Gastrocnemius medialis (tissue), 4 donors: ENCODE measurements at regions not wholly inside any gene's neighbourhood (a gene's known extent, or its start where the extent isn't known, plus 50 kb on each side); places are given as distances from the start of the nearest gene placed in this dataset.

Experiments used
- ATAC-seq, 2 donors: fragments of 150-250 bp; one replicate each; pipeline ENCODE4 v1.9.1; 2016
- DNase-seq, 2 donors: peaks; one replicate each; pipeline ENCODE4 v3.0.0-alpha.2; 2019
- H3K27ac ChIP-seq, 4 donors: fragments of 200-600 bp; sonication (generic); 1 replicate in 1 of 4; 2 replicates in 3 of 4; pipeline ENCODE4 v1.5.1; 2016 to 2018; ENCODE audit warnings: mild to moderate bottlenecking in 2 of 4, moderate library complexity in 1 of 4
- H3K27me3 ChIP-seq, 3 donors: fragments of 200-600 bp; sonication (generic) in 2 of 3; 1 replicate in 1 of 3; 2 replicates in 2 of 3; pipeline versions ENCODE4 v1.5.1 to v1.6.0; 2016 to 2019; ENCODE audit warnings: mild to moderate bottlenecking in 1 of 3, moderate library complexity in 1 of 3
- H3K36me3 ChIP-seq, 2 donors: fragments of 200-600 bp; sonication (generic) in 1 of 2; one replicate each; pipeline ENCODE4 v1.5.1; 2017 to 2018
- H3K4me1 ChIP-seq, 2 donors: fragments of 200-600 bp; sonication (generic) in 1 of 2; one replicate each; pipeline ENCODE4 v1.5.1; 2016 to 2017; ENCODE audit warnings: mild to moderate bottlenecking in 2 of 2
- H3K4me3 ChIP-seq, 4 donors: fragments of 200-600 bp; sonication (generic) in 3 of 4; 1 replicate in 1 of 4; 2 replicates in 3 of 4; pipeline ENCODE4 v1.5.1; 2016 to 2019; ENCODE audit warnings: mild to moderate bottlenecking in 2 of 4
- H3K9me3 ChIP-seq, 3 donors: fragments of 200-600 bp; sonication (generic) in 2 of 3; 1 replicate in 1 of 3; 2 replicates in 2 of 3; pipeline ENCODE4 v1.5.1; 2016 to 2019
- POLR2A ChIP-seq, 2 donors: fragments of 450-650 bp; IDR thresholded peaks; one replicate each; pipeline ENCODE4 v1.6.1; 2017; ENCODE audit warnings: antibody characterized with exemption in 2 of 2, mild to moderate bottlenecking in 2 of 2, moderate library complexity in 2 of 2
- in situ Hi-C, 4 donors: fragments of 200-750 bp; cut with MboI; loops; one replicate each; pipeline versions ENCODE4 v1.15.0 to v1.8.0; 2017; ENCODE audit warnings: low sequenced_read_pairs in 4 of 4
- intact Hi-C: fragments of 100-400 bp; cut with DNase I; formaldehyde crosslinking; loops from one replicate; pipeline ENCODE4 v1.15.1; 2023; ENCODE audit warnings: low total_unique reads
- TF ChIP-seq, protein P1 (sequence below), 5 experiments: fragments of 450-650 bp in 3 of 5; fragments of 200-600 bp in 2 of 5; sonication (generic) in 2 of 5; IDR thresholded peaks in 4 of 5; conservative IDR thresholded peaks in 1 of 5; 1 replicate in 4 of 5; 2 replicates in 1 of 5; pipeline ENCODE4 v1.5.1; 2016 to 2019; ENCODE audit warnings: antibody characterized with exemption in 5 of 5, mild to moderate bottlenecking in 3 of 5, moderate library complexity in 3 of 5

- intact Hi-C loops, result no loop called here
- DNase-seq (no peak), ATAC-seq (no peak)
- TF ChIP-seq POLR2A (IDR thresholded peaks at IDR 0.05), result no peak
- TF ChIP-seq, protein P1, sequence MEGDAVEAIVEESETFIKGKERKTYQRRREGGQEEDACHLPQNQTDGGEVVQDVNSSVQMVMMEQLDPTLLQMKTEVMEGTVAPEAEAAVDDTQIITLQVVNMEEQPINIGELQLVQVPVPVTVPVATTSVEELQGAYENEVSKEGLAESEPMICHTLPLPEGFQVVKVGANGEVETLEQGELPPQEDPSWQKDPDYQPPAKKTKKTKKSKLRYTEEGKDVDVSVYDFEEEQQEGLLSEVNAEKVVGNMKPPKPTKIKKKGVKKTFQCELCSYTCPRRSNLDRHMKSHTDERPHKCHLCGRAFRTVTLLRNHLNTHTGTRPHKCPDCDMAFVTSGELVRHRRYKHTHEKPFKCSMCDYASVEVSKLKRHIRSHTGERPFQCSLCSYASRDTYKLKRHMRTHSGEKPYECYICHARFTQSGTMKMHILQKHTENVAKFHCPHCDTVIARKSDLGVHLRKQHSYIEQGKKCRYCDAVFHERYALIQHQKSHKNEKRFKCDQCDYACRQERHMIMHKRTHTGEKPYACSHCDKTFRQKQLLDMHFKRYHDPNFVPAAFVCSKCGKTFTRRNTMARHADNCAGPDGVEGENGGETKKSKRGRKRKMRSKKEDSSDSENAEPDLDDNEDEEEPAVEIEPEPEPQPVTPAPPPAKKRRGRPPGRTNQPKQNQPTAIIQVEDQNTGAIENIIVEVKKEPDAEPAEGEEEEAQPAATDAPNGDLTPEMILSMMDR (IDR thresholded peaks at IDR 0.05 in 4 of 5, conservative IDR thresholded peaks at IDR 0.05 in 1 of 5), result no peak
- Histone ChIP-seq H3K4me1 (no peaks in the 10 kb centered on the region), H3K9me3 (no peaks in the 10 kb centered on the region), H3K36me3 (no peaks in the 10 kb centered on the region), H3K27me3 (no peaks in the 10 kb centered on the region), H3K27ac (no peak overlapping the region), H3K4me3 (no peak overlapping the region)
- in situ Hi-C loops, result no loop called here
Measured at GRCh38 chr14:41549821-41550607, 56.7 kb upstream of the LRFN5 start.

DNA sequence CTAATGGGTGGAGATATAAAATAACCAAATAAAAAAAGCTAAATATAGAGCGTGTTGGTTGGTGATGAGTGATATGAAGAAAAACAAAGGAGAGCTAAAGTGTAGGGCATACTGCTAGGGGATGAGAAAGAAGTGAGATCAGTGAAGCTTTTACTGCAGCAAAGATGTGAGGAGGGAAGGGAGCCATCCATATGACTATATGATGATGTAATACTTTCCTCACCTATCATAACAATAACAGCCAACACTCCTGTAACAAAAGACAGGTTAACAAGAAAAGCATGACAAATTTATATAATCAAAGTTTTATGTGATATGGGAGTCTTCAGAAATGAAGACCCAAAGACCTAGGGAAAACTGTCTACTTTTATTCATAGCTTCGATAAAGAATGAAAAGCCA is 57.4 kb upstream of the LRFN5 start:
- ATAC-seq, result no peak
- Histone ChIP-seq H3K9me3 (no peaks in the 10 kb centered on the region), H3K27me3 (no peaks in the 10 kb centered on the region), H3K4me3 (no peak overlapping the region), H3K27ac (no peak overlapping the region), H3K4me1 (no peaks in the 10 kb centered on the region), H3K36me3 (no peaks in the 10 kb centered on the region)
- no peak for DNase-seq
- in situ Hi-C loops, result no loop called here
- intact Hi-C loops, result no loop called here
- TF ChIP-seq POLR2A (IDR thresholded peaks at IDR 0.05), result no peak
- TF ChIP-seq, protein P1 (IDR thresholded peaks at IDR 0.05 in 4 of 5, conservative IDR thresholded peaks at IDR 0.05 in 1 of 5), result no peak

GRCh38 chr14:41548666-41549065 is 58.0 kb upstream of the LRFN5 start:
- H3K9me3 ChIP-seq, result no peaks in the 10 kb centered on the region
- intact Hi-C loops, result no loop called here
- no peaks in the 10 kb centered on the region for H3K36me3 ChIP-seq
- H3K27ac ChIP-seq, result no peak overlapping the region
- DNase-seq (no peak), ATAC-seq (no peak)
- no peak overlapping the region for H3K4me3 ChIP-seq
- H3K27me3 ChIP-seq, result no peaks in the 10 kb centered on the region
- TF ChIP-seq, protein P1 (IDR thresholded peaks at IDR 0.05 in 4 of 5, conservative IDR thresholded peaks at IDR 0.05 in 1 of 5), result no peak
- no peak for TF ChIP-seq POLR2A (IDR thresholded peaks at IDR 0.05)
- in situ Hi-C loops, result no loop called here
- H3K4me1 ChIP-seq, result no peaks in the 10 kb centered on the region

GRCh38 chr14:41541333-41541732 is 65.3 kb upstream of the LRFN5 start:
- intact Hi-C loops (no loop called here), in situ Hi-C loops (no loop called here)
- no peak for TF ChIP-seq POLR2A (IDR thresholded peaks at IDR 0.05)
- TF ChIP-seq, protein P1 (IDR thresholded peaks at IDR 0.05 in 4 of 5, conservative IDR thresholded peaks at IDR 0.05 in 1 of 5), result no peak
- Histone ChIP-seq H3K36me3 (no peaks in the 10 kb centered on the region), H3K27ac (no peak overlapping the region), H3K4me1 (no peaks in the 10 kb centered on the region), H3K9me3 (no peaks in the 10 kb centered on the region), H3K4me3 (no peak overlapping the region), H3K27me3 (no peaks in the 10 kb centered on the region)
- ATAC-seq (no peak), DNase-seq (no peak)

GRCh38 chr14:41532255-41532654 is 74.4 kb upstream of the LRFN5 start:
- intact Hi-C loops (no loop called here), in situ Hi-C loops (no loop called here)
- TF ChIP-seq POLR2A (IDR thresholded peaks at IDR 0.05), result no peak
- TF ChIP-seq, protein P1 (IDR thresholded peaks at IDR 0.05 in 4 of 5, conservative IDR thresholded peaks at IDR 0.05 in 1 of 5), result no peak
- Histone ChIP-seq H3K36me3 (no peaks in the 10 kb centered on the region), H3K27me3 (no peaks in the 10 kb centered on the region), H3K4me1 (no peaks in the 10 kb centered on the region), H3K27ac (no peak overlapping the region), H3K4me3 (no peak overlapping the region), H3K9me3 (no peaks in the 10 kb centered on the region)
- ATAC-seq (no peak), DNase-seq (no peak)
